Lower leg skin (tissue), 3 donors: ENCODE measurements at regions not wholly inside any gene's neighbourhood (a gene's known extent, or its start where the extent isn't known, plus 50 kb on each side); places are given as distances from the start of the nearest gene placed in this dataset.

ENCODE experiments used
- POLR2A ChIP-seq, 2 donors: fragments of 450-650 bp; IDR thresholded peaks; one replicate each; pipeline ENCODE4 v1.6.1; 2016 to 2017; ENCODE audit warnings: antibody characterized with exemption in 2 of 2, mild to moderate bottlenecking in 1 of 2, moderate library complexity in 1 of 2
- TF ChIP-seq, protein P1 (sequence below), 3 donors: fragments of 450-650 bp; IDR thresholded peaks; one replicate each; pipeline ENCODE4 v1.5.1; 2016; ENCODE audit warnings: antibody characterized with exemption in 3 of 3, mild to moderate bottlenecking in 3 of 3, moderate library complexity in 2 of 3

DNA sequence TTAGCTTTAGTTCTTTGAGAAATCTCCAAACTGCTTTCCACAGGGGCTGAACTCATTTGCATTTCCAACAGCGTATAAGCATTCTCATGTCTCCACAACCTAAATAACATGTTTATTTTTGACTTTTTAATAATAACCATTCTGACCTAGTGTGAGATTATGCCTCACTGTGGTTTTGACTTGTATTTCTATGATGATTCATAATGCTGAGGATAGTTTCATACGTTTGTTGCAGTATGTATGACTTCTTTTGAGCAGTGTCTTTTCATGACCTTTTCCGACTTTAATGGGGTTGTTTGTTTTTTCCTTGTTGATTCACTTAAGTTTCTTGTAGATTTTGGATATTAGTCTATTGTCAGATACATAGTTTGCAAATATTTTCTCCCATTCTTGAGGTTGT, 1833.0 kb upstream of the PCDH10 start:
- TF ChIP-seq, protein P1, sequence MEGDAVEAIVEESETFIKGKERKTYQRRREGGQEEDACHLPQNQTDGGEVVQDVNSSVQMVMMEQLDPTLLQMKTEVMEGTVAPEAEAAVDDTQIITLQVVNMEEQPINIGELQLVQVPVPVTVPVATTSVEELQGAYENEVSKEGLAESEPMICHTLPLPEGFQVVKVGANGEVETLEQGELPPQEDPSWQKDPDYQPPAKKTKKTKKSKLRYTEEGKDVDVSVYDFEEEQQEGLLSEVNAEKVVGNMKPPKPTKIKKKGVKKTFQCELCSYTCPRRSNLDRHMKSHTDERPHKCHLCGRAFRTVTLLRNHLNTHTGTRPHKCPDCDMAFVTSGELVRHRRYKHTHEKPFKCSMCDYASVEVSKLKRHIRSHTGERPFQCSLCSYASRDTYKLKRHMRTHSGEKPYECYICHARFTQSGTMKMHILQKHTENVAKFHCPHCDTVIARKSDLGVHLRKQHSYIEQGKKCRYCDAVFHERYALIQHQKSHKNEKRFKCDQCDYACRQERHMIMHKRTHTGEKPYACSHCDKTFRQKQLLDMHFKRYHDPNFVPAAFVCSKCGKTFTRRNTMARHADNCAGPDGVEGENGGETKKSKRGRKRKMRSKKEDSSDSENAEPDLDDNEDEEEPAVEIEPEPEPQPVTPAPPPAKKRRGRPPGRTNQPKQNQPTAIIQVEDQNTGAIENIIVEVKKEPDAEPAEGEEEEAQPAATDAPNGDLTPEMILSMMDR (IDR thresholded peaks at IDR 0.05) = no peak
- no peak for TF ChIP-seq POLR2A (IDR thresholded peaks at IDR 0.05)
